HEK293 (cell line): ENCODE measurements at regions not wholly inside any gene's neighbourhood (a gene's known extent, or its start where the extent isn't known, plus 50 kb on each side); places are given as distances from the start of the nearest gene placed in this dataset.

ENCODE experiments used
- MEIS1 ChIP-seq: sonication (generic); formaldehyde crosslinking; IDR thresholded peaks from 2 replicates; pipeline ENCODE4 v1.8.1; 2022; ENCODE audit warnings: missing genetic modification reagents, mild to moderate bottlenecking, borderline replicate concordance
- TCF7L2 ChIP-seq: IDR thresholded peaks from 2 replicates; pipeline ENCODE4 v1.6.1; 2011; ENCODE audit warnings: low read depth, mild to moderate bottlenecking, inconsistent platforms, low read length, moderate library complexity, borderline replicate concordance
- TF ChIP-seq, protein P1 (sequence below): fragments of 450-650 bp; formaldehyde crosslinking; IDR thresholded peaks from 2 replicates; pipeline ENCODE4 v1.5.1; 2016; ENCODE audit warnings: missing biosample characterization, missing genetic modification characterization

DNA sequence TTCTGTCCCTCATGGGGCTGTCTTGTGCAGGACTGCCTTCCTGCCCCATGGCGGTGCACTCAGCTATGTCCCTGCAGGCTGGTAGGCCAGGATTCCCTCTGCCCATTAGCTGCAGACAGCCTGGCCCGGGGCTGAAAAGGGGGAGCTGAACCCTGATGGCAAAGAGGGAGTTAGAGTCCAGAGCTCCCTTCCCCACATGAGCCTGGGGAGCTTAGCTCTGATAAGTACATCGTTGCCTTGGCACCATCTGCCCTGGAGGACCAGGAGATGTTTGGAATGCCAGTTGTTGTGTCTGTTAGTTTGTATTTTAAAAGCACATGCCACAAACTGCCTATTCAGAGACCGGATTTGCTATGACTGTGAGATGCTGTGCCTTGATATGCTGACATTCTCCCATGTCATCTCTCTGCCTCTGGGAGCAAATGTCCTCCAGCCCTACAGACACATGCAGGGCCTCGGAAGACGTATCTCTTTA lies 65.1 kb upstream of the AFF3 start:
- TF ChIP-seq TCF7L2: no peak
- TF ChIP-seq, protein P1, sequence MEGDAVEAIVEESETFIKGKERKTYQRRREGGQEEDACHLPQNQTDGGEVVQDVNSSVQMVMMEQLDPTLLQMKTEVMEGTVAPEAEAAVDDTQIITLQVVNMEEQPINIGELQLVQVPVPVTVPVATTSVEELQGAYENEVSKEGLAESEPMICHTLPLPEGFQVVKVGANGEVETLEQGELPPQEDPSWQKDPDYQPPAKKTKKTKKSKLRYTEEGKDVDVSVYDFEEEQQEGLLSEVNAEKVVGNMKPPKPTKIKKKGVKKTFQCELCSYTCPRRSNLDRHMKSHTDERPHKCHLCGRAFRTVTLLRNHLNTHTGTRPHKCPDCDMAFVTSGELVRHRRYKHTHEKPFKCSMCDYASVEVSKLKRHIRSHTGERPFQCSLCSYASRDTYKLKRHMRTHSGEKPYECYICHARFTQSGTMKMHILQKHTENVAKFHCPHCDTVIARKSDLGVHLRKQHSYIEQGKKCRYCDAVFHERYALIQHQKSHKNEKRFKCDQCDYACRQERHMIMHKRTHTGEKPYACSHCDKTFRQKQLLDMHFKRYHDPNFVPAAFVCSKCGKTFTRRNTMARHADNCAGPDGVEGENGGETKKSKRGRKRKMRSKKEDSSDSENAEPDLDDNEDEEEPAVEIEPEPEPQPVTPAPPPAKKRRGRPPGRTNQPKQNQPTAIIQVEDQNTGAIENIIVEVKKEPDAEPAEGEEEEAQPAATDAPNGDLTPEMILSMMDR (tag by site-specific recombination): no peak
- TF ChIP-seq MEIS1 (CRISPR knock-in tag): no peak
